GM23338 (cell line): ENCODE measurements at regions not wholly inside any gene's neighbourhood (a gene's known extent, or its start where the extent isn't known, plus 50 kb on each side); places are given as distances from the start of the nearest gene placed in this dataset.

ENCODE experiments used
- CREB1 ChIP-seq: fragments of 250-450 bp; sonication (Bioruptor Pico); IDR thresholded peaks from 2 replicates; pipeline ENCODE4 v1.5.0; 2020; ENCODE audit warnings: low read depth, mild to moderate bottlenecking, moderate library complexity
- EZH2 ChIP-seq: fragments of 200-600 bp; sonication (generic); IDR thresholded peaks from one replicate; pipeline ENCODE4 v1.8.0; 2017; ENCODE audit warnings: antibody characterized with exemption, mild to moderate bottlenecking, low read depth; ENCODE audit not compliant: unreplicated experiment
- EZH2phosphoT487 ChIP-seq: fragments of 200-600 bp; sonication (generic); IDR thresholded peaks from one replicate; pipeline ENCODE4 v1.8.1; 2018; ENCODE audit warnings: antibody characterized with exemption; ENCODE audit not compliant: unreplicated experiment
- JUNB ChIP-seq: IDR thresholded peaks from one replicate; pipeline ENCODE4 v1.6.1; 2016; ENCODE audit warnings: antibody characterized with exemption; ENCODE audit not compliant: unreplicated experiment
- POLR2AphosphoS5 ChIP-seq: IDR thresholded peaks from 2 replicates; pipeline ENCODE4 v1.6.1; 2016; ENCODE audit warnings: antibody characterized with exemption, low read depth
- TF ChIP-seq, protein P1 (sequence below), 2 experiments: fragments of 200-600 bp in 1 of 2; sonication (generic) in 1 of 2; conservative IDR thresholded peaks; 2 replicates each; pipeline versions ENCODE4 v1.5.1 to v1.6.1; 2016 to 2017; ENCODE audit warnings: antibody characterized with exemption in 2 of 2, low read depth in 2 of 2, mild to moderate bottlenecking in 2 of 2, moderate library complexity in 1 of 2
- TF ChIP-seq, protein P2 (sequence below): IDR thresholded peaks from one replicate; pipeline ENCODE4 v1.6.1; 2018; ENCODE audit warnings: antibody characterized with exemption; ENCODE audit not compliant: unreplicated experiment

DNA sequence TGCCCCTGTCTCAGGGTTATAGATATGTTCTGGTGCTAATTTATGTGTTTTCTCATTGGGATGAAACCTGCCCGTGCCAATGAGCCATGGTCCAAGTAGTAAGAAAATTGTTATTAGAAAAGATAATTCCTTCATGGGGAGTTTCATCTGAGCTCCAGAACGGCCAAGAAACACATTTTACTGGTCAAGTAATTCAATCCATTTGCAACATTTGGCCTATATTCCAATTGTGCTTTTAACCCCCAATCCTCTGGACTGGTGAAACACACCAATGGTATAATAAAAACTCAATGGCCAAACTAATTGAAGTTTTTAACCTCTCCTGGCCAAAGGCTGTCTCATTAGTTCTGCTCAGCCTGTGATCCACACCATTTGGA lies 53.7 kb upstream of the XCR1 start:
- TF ChIP-seq, protein P1, sequence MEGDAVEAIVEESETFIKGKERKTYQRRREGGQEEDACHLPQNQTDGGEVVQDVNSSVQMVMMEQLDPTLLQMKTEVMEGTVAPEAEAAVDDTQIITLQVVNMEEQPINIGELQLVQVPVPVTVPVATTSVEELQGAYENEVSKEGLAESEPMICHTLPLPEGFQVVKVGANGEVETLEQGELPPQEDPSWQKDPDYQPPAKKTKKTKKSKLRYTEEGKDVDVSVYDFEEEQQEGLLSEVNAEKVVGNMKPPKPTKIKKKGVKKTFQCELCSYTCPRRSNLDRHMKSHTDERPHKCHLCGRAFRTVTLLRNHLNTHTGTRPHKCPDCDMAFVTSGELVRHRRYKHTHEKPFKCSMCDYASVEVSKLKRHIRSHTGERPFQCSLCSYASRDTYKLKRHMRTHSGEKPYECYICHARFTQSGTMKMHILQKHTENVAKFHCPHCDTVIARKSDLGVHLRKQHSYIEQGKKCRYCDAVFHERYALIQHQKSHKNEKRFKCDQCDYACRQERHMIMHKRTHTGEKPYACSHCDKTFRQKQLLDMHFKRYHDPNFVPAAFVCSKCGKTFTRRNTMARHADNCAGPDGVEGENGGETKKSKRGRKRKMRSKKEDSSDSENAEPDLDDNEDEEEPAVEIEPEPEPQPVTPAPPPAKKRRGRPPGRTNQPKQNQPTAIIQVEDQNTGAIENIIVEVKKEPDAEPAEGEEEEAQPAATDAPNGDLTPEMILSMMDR (conservative IDR thresholded peaks at IDR 0.05; ENCODE audit: low read depth in 2 of 2) = no peak
- TF ChIP-seq EZH2 (no peak), POLR2AphosphoS5 (no peak), JUNB (no peak), EZH2phosphoT487 (no peak), CREB1 (no peak)
- TF ChIP-seq, protein P2, sequence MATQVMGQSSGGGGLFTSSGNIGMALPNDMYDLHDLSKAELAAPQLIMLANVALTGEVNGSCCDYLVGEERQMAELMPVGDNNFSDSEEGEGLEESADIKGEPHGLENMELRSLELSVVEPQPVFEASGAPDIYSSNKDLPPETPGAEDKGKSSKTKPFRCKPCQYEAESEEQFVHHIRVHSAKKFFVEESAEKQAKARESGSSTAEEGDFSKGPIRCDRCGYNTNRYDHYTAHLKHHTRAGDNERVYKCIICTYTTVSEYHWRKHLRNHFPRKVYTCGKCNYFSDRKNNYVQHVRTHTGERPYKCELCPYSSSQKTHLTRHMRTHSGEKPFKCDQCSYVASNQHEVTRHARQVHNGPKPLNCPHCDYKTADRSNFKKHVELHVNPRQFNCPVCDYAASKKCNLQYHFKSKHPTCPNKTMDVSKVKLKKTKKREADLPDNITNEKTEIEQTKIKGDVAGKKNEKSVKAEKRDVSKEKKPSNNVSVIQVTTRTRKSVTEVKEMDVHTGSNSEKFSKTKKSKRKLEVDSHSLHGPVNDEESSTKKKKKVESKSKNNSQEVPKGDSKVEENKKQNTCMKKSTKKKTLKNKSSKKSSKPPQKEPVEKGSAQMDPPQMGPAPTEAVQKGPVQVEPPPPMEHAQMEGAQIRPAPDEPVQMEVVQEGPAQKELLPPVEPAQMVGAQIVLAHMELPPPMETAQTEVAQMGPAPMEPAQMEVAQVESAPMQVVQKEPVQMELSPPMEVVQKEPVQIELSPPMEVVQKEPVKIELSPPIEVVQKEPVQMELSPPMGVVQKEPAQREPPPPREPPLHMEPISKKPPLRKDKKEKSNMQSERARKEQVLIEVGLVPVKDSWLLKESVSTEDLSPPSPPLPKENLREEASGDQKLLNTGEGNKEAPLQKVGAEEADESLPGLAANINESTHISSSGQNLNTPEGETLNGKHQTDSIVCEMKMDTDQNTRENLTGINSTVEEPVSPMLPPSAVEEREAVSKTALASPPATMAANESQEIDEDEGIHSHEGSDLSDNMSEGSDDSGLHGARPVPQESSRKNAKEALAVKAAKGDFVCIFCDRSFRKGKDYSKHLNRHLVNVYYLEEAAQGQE = no peak
